Colonic mucosa (tissue), 4 donors: ENCODE measurements at regions not wholly inside any gene's neighbourhood (a gene's known extent, or its start where the extent isn't known, plus 50 kb on each side); places are given as distances from the start of the nearest gene placed in this dataset.

Experiments used
- DNase-seq: peaks from one replicate; pipeline ENCODE4 v3.0.0-alpha.2; 2020
- H3K27ac ChIP-seq: fragments of 200-600 bp; one replicate; pipeline ENCODE4 v1.8.0; 2021
- H3K27me3 ChIP-seq: fragments of 200-600 bp; one replicate; pipeline ENCODE4 v1.8.0; 2021
- H3K36me3 ChIP-seq: fragments of 200-600 bp; one replicate; pipeline ENCODE4 v1.8.0; 2021
- H3K4me1 ChIP-seq: fragments of 200-600 bp; one replicate; pipeline ENCODE4 v1.8.0; 2021; ENCODE audit warnings: mild to moderate bottlenecking
- H3K4me3 ChIP-seq: fragments of 200-600 bp; one replicate; pipeline ENCODE4 v1.8.0; 2021
- H3K9ac ChIP-seq, 2 donors: one replicate each; pipeline ENCODE4 v1.7.0; 2013; ENCODE audit warnings: control low read depth in 2 of 2, low read depth in 2 of 2, low read length in 2 of 2
- H3K9me3 ChIP-seq: fragments of 200-600 bp; one replicate; pipeline ENCODE4 v1.8.0; 2021
- CTCF ChIP-seq: fragments of 200-600 bp; IDR thresholded peaks from one replicate; pipeline ENCODE4 v1.8.0; 2022; ENCODE audit warnings: antibody characterized with exemption, mild to moderate bottlenecking
- intact Hi-C: fragments of 100-400 bp; cut with DNase I; formaldehyde crosslinking; loops from one replicate; pipeline ENCODE4 v1.14.1; 2022
- donor health status: healthy.
- donor health status: DM: no; HTN: no; CAD: no.
- donor health status: DM: no; HTN: no; CAD: no.

DNA sequence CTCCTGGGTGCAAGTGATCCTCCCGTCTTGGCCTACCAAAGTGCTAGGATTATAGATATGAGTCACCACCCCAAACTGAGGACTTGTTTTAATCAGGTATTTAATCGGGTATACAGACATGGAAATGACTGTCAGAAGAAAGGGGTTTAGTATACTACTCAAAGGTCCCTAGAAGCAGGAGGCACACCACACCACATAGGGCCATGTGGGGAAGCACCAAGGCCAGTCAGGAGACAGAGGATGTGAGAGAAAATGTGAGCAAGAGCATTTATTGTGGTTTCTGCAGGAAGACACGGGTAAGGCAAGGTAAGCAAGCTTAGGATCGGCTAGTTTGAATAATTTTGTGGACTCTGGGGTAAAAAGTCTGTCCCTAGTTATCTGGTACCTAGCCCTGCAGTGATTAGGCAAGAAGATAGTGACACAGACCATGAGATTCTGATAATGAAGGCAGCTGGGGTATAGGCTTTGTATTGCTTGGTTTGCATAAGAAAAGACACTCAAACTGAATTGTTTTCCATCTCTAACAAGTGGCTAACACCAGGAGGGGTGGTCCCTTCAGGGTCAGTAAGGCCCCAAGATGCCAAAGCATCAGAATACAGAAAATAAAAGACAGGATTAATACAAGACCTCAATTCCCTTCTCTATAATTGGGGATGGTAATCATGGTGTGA lies 408.8 kb upstream of the F9 start:
- intact Hi-C loops, result no loop called here
- Histone ChIP-seq H3K9ac (no peak overlapping the region), H3K4me1 (no peaks in the 10 kb centered on the region), H3K27ac (no peak overlapping the region), H3K27me3 (no peaks in the 10 kb centered on the region), H3K9me3 (no peaks in the 10 kb centered on the region), H3K4me3 (no peak overlapping the region), H3K36me3 (no peaks in the 10 kb centered on the region)
- no peak for TF ChIP-seq CTCF
- no peak for DNase-seq

DNA sequence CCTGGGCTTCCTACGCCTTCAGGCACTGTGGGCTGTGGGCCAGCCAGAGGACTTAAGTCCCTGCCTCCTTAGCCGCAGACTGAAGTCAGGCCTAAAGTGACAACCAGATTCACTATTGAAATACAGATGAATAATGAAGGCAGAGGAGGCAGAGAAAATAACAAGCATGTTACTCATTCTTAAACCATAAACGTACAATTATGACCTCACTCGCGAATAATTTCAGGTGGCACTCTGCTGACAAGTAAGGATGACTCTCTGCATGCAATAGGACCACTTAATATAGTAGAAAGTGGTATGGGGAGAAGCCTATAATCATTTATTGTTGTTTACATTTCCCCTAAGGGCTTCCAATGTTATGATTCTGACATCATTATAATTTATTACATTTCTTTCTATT lies 409.2 kb upstream of the FGF13 start:
- Histone ChIP-seq H3K9ac (no peak overlapping the region), H3K4me1 (no peaks in the 10 kb centered on the region), H3K27me3 (no peaks in the 10 kb centered on the region), H3K4me3 (no peak overlapping the region), H3K36me3 (no peaks in the 10 kb centered on the region), H3K27ac (no peak overlapping the region), H3K9me3 (no peaks in the 10 kb centered on the region)
- no peak for DNase-seq
- TF ChIP-seq CTCF, result no peak
- intact Hi-C loops, result no loop called here

DNA sequence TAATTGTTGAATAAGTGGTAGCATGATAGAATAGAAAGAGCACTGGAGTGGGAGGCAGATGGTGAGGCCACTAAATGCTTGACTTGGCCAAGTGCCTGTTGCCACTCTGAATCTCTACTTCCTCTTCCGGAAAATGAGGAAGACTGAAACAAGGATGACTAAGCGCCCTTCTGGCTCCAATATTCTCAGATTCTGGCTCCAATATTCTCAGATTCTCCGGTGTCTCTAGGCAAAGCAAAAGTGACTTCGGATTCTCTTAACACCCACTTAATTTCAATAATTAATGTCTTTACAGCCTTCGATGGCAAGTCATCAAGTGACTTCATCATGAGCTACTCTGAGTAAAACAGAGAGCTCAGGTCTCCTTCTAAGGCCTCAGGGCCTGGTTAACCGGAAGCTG lies 402.2 kb upstream of the FGF13 start:
- H3K4me3 ChIP-seq, result no peak overlapping the region
- no peaks in the 10 kb centered on the region for H3K27me3 ChIP-seq
- H3K27ac ChIP-seq, result no peak overlapping the region
- intact Hi-C loops, result no loop called here
- no peak overlapping the region for H3K9ac ChIP-seq
- no peaks in the 10 kb centered on the region for H3K9me3 ChIP-seq
- DNase-seq, result no peak
- no peak for TF ChIP-seq CTCF
- H3K36me3 ChIP-seq, result no peaks in the 10 kb centered on the region
- no peaks in the 10 kb centered on the region for H3K4me1 ChIP-seq

DNA sequence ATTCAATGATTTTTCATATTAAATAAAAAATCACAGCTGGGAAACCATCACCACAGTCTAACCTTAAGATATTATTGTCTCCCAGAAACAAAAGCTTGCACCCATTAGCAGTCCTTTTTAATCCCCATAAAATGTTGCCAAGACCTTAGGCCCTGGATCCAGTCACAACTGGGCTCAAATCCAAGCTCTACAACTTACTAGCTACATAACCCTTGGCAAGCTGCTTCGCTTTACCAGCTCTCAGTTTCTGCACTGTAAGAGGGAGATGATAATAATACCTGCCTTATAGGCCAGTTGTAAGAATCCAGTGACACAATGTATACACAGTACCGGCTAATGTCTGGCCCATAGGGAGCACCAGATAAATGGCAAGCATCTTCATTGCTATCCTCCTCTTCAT lies 400.9 kb upstream of the FGF13 start:
- Histone ChIP-seq H3K9ac (no peak overlapping the region), H3K27ac (no peak overlapping the region), H3K4me1 (no peaks in the 10 kb centered on the region), H3K4me3 (no peak overlapping the region), H3K9me3 (no peaks in the 10 kb centered on the region), H3K36me3 (no peaks in the 10 kb centered on the region), H3K27me3 (no peaks in the 10 kb centered on the region)
- no peak for TF ChIP-seq CTCF
- intact Hi-C loops, result no loop called here
- DNase-seq, result no peak

DNA sequence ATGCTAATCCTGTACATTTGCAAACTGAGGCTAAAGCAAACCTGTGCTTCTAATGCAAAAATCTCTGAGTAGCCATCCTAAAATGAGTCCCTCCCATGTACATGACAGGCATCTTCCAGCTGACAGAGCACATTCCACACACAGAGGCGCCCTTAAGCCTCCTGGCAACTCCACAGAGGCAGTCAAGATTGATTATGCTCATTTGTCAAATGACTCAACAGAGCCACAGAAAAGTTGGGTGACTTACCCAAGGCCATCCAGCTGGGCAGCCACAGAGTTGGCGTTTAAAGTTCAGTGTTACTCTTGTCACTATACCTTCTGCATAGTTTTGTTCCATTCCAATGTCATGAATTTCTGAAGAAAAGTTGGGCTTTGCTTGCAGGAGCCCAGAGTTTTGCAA lies 394.6 kb upstream of the FGF13 start:
- H3K27me3 ChIP-seq, result no peaks in the 10 kb centered on the region
- H3K9me3 ChIP-seq, result no peaks in the 10 kb centered on the region
- H3K27ac ChIP-seq, result no peak overlapping the region
- intact Hi-C loops, result no loop called here
- no peak for DNase-seq
- no peak overlapping the region for H3K4me3 ChIP-seq
- no peaks in the 10 kb centered on the region for H3K4me1 ChIP-seq
- TF ChIP-seq CTCF, result no peak
- H3K36me3 ChIP-seq, result no peaks in the 10 kb centered on the region
- H3K9ac ChIP-seq, result no peak overlapping the region
